Omental fat pad (tissue), 3 donors: ENCODE measurements at regions not wholly inside any gene's neighbourhood (a gene's known extent, or its start where the extent isn't known, plus 50 kb on each side); places are given as distances from the start of the nearest gene placed in this dataset.

ENCODE experiments used
- ATAC-seq: fragments of 150-250 bp; one replicate; pipeline ENCODE4 v1.9.1; 2016; ENCODE audit warnings: mild to moderate bottlenecking, moderate library complexity; ENCODE audit not compliant: low FRiP score
- DNase-seq: peaks from one replicate; pipeline ENCODE4 v3.0.0-alpha.2; 2019; ENCODE audit warnings: low spot score
- TF ChIP-seq, protein P1 (sequence below), 3 donors: fragments of 450-650 bp; IDR thresholded peaks; one replicate each; pipeline ENCODE4 v1.5.1; 2016 to 2017; ENCODE audit warnings: antibody characterized with exemption in 3 of 3, mild to moderate bottlenecking in 3 of 3, moderate library complexity in 2 of 3

DNA sequence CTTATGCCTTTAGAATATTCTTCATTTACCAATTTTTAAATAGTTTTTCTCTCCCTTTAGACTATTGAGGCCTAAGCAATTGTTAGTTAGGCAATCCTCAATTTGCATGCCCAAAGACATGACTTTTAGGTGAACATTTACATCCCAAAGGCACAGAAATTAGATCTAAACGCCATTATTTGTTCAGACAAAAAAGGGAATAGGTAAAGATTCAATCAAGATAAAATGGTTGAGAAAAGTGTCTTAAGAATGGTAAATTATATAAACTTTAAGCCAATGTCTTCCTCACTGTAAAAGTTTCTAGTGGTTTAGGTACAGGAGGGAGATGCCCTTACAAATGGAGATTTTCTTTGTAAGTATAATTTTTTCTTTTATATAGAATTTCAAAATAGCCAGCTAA, 50.2 kb upstream of the MME start:
- ATAC-seq (no peak), DNase-seq (no peak)
- TF ChIP-seq, protein P1, sequence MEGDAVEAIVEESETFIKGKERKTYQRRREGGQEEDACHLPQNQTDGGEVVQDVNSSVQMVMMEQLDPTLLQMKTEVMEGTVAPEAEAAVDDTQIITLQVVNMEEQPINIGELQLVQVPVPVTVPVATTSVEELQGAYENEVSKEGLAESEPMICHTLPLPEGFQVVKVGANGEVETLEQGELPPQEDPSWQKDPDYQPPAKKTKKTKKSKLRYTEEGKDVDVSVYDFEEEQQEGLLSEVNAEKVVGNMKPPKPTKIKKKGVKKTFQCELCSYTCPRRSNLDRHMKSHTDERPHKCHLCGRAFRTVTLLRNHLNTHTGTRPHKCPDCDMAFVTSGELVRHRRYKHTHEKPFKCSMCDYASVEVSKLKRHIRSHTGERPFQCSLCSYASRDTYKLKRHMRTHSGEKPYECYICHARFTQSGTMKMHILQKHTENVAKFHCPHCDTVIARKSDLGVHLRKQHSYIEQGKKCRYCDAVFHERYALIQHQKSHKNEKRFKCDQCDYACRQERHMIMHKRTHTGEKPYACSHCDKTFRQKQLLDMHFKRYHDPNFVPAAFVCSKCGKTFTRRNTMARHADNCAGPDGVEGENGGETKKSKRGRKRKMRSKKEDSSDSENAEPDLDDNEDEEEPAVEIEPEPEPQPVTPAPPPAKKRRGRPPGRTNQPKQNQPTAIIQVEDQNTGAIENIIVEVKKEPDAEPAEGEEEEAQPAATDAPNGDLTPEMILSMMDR (IDR thresholded peaks at IDR 0.05), result no peak

GRCh38 chr3:155026999-155027591, 53.0 kb upstream of the MME start:
- ATAC-seq (peak; percentile 80), DNase-seq (no peak)
- TF ChIP-seq, protein P1 (IDR thresholded peaks at IDR 0.05), result no peak

- TF ChIP-seq, protein P1 (IDR thresholded peaks at IDR 0.05), result no peak
- ATAC-seq, result no peak
- no peak for DNase-seq
Observed at GRCh38 chr3:155024006-155024638, 56.0 kb upstream of the MME start.

DNA sequence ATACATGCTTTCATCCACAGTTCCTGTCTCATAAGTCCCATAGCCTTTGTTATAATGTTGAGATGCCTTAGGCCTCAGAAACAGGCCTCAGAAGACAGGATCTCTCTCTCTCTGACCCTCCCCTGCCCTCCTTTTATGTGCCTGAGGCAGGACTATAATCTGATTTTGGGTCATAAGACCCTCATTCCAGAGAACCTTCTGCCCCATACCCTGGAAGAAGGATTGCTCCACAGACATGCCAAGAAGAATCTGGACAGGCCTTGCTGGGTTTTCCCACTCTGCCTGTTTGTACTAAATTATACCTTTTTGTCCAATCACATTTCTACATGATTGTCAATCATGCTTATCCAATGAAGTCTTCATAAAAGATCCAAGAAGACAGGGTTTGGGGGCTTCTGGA, 57.2 kb upstream of the MME start:
- TF ChIP-seq, protein P1 (IDR thresholded peaks at IDR 0.05), result no peak
- ATAC-seq (no peak), DNase-seq (no peak)

- no peak for ATAC-seq
- TF ChIP-seq, protein P1 (IDR thresholded peaks at IDR 0.05), result no peak
- DNase-seq, result no peak
Observed at GRCh38 chr3:155019575-155019974, 60.5 kb upstream of the MME start.

DNA sequence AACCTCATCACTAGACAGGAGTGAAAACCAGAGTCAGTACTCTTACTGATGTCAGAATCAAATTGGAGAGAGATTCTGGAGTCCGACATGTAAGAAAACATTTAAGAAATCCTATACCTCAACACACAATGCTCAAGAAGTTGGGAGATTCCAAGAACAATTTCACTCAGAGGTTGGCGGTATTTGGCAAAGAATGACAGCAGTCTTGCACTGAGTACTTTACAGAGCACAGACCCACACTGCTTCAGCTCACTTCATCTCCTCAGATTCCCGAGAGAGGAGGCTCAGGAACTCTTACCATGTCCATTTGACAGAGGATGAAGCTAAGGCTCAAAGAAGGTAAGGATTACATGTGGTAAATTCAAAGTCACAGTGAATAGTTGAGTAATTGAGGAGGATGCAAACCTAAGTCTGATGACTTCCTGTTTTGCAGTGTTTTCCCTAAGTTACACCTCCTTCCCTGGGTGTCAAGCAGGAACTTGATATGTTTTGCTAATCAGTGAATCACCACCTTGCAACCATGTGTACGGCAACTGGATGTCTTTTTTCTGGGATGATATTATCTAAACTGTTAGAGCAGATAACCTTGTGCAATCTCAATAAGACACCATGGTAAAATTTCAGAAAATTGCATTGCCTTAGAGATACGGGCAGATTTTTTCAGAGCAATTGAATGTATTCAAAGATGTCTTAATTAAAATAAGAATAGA, 61.3 kb upstream of the MME start:
- ATAC-seq (peak; percentile 14), DNase-seq (no peak)
- TF ChIP-seq, protein P1 (IDR thresholded peaks at IDR 0.05), result no peak
